GM03348 (cell line): ENCODE measurements at regions not wholly inside any gene's neighbourhood (a gene's known extent, or its start where the extent isn't known, plus 50 kb on each side); places are given as distances from the start of the nearest gene placed in this dataset.
"Not testable (repeated sequence)": the region's sequence is repeated elsewhere in the genome, so short reads cannot be mapped to it uniquely, and the experiment has no call there.

Experiments
- DNase-seq: peaks from one replicate; pipeline ENCODE4 v3.0.0; 2012; ENCODE audit warnings: low spot score

DNA sequence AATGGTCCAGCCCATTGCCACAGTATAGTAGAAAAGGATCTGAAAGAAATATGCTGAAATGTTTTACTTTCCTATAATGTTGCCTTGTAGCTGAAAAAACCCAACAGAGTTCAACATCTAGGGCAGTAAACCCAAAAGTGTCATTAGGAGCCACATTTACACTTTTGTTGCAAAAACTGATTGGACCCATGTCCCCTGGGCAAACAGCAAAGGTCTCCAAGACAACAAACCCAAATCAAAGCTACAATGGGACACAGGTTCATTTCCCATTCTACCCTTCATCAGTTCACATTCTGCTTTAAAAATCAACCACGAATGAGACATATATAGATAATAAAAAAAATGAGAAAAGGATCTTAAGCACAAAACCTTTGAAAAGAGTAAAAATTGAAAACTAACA, 744.8 kb downstream of the PCDH17 start:
- no peak for DNase-seq

DNA sequence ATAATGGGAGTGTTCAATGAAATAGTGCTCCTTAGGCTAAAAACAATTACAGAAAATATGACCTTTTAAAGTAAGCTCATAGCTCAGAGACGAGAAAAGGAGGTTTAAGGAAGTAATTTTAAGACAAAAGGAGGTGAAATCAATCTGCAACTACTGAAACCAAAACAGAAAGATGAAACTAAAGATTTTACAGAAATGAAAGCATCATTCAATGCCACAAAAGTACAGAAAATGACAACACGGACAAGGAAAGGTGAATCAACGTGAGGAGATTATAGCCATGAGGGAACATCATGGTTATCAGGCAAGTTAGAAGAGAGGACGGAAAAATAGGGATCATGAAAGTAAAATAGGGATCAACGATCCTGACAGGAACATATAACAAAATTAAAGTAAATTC, 745.2 kb downstream of the PCDH17 start:
- no peak for DNase-seq

DNA sequence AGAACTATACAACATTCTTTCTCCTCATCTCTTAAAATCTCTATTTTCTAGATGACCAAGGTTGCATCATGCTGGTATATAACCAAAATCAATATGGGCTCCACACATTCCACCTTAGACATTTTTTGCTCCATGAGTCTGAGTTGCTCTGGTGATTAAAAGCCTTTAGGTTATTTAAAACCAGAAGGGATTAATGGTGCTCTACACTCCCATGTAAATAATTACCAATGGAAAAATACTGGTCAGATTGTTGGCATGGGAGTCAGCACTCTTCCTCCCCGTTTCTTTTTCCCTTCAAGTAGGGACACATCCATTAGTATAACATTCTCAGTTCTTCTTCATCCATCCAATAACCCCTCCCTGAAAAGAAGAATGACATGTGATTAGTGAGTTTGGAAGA, 747.7 kb downstream of the PCDH17 start:
- DNase-seq, result no peak

DNA sequence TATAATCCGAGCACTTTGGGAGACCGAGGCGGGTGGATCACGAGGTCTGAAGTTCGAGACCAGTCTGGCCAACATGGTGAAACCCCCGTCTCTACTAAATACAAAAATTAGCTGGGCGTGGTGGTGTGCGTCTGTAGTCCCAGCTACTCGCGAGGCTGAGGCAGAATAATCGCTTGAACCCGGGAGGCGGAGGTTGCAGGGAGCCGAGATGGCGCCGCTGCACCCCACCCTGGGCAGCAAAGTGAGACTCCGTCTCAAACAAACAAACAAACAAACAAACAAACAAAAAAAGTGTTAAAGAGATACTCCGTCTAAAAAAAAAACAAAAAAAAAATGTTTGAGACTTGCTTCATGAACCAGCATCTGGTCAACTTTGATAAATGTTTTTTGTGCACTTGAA, 753.8 kb downstream of the PCDH17 start:
- DNase-seq, result not testable (repeated sequence)

DNA sequence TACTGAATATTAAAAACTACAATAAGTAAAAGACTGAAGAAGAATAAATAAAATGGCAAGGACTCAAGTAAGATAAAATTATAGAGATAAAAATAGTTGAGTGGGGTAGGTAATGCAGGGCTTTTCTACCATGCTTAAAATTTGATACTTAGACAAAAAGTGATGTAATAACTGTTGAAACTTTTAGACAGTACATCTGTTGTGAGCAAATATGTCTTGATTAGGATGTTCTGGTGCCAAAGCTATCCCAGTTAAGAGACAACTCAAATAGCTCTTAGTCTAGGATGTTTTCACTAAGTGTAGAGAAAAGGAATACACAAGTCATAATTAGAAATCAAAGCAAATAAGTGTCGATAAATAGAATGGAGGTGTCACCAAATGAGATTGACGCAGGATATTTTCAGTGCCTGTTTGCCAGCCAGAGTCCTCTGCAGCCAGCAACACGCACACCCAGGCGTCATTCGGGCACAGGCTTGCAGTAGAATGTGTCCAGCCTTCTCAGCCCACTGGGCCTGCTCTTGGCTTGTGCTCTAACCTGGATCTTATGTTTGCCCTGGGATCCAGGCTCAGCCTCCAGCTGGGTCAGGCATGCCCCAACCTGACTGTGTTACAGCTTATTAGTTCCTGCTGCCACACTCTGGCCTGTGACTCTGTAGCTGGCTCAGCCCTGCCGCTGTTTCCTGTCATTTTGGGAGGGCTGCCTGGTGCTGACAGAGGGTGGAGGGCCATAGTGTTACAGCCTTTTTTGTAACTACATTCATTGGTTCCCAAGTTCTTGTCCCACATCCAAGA, 766.2 kb downstream of the PCDH17 start:
- no peak for DNase-seq

DNA sequence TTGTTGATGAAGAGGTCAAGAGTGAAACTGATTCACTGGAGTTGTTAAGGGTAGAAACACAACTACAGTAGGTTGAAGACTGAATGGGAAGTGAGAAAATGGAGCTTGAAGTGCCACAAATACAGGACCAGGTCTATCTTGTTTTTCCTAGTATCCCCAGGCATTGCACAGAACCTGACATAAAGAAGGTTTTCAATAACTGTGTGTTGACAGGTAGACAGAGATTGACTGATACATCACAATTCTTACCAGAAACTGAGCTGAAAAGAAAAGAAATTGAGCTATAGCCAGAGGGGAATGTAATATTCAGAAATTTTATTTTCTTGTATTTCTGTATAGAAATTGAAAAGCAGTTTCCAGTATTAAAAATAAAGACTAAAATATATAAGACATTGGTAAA, 767.7 kb downstream of the PCDH17 start:
- no peak for DNase-seq

DNA sequence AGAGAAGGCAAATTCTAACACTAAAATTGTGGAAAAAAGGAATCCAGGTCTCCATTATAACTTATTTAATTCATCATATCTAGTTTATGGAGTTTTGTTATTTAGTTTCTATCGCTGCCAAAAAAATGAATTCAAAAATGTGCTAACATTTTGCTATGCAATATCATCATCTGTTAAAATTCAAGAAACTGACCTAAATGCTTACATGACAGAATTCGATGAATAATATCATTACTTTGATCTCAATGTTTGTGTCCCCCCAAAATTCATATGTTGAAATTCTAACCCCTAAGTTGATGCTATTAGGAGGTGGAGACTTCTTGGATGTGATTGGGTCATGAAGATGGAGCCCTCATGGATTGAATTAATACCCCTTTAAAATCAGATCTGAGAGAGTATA, 775.0 kb downstream of the PCDH17 start:
- no peak for DNase-seq

DNA sequence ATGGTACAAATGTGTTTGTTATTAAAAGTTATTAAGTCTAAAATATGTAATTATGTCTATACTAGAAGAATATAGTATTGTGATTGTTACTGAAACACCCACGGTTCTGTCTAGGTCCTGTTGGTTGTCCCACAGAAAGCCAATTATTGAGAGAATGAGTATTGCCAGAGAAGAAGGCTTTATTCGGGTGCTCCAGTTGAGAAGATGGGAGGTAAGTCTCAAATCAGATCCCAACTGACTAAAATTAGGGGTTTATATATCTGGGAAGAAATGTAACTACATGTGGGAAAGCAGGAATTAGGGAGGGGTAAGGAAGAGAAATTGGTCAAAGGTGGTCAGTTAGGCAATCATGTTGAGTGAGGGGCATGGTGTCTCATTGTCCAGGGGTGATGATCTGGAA, 798.4 kb downstream of the PCDH17 start:
- DNase-seq, result no peak

DNA sequence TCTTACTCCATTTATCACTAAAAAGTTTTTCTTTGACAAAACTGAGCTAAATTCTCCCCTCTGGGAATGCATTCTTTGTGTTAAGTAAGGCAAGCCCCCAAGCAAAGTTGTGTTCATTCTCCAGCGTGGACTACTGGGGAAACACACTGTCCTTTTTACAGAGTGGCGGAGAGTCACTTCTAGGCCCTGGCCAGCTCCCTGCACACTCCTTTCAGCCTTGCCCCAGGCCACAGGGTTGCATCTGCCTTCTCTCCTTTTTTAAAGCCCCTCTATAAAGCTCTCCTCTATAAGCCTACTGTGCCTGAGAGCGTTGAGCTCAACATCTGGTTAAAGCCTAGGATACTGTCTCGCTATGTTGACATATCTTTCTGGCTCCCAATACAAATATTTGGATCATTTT, 803.4 kb downstream of the PCDH17 start:
- no peak for DNase-seq

DNA sequence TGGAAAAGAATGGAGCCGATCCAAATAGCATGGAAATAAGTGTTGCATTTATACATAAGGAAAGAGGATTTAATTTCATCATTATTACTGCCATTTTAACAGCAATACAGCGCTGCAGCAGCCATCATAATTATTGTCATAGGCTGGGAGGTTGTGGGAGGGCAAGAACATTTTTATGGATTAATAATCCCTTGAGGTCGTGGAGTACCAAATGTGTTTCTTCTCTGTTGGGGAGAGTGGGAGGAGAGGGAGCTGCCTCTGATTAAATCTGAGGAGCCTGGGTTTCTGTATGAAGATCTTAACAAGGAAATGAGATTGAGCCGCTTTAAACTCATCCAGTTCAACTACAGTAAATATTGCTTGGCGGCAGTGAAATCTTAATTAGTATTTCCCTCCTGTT, 805.9 kb downstream of the PCDH17 start:
- no peak for DNase-seq

DNA sequence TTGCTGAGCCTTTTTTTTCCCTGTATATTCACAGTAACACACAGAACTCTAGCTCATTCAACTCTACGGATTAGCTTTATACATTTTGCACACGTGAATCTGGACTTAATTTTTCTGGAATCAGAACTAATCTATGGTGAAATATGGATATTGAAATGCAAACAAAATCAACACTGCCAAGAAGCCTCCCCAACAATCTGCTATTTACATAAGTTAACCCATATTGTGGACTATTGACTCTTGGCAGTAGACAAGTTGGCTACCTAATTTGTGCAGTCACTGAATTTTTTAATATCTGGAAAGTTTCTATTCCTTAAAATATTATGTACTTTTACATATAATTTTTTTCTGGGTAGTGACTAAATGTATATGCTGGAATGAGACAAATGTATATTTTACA, 815.4 kb downstream of the PCDH17 start:
- DNase-seq, result no peak

DNA sequence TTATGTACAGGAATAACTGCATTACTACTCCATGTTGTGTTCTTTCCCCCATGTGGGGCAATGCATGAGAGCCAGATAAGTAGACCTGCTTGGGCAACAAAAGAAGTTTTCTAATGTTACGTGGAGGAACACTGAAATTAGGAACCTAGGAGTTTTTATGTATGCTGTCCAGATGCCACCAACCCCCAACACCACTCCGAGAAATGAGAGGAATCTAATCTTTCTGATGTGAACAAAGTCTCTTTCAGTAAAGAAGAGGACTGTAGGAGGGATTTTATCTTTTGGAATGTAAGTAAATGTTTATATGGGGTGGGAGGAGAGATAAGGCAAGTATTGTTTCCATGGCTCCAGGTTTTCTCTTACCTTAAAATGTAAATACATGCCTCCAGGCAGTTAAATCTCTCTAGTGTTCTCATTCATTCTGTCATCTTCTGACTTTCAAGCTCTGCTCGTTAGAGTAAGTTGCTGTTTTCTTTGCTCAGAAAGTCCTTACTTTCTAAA, 820.6 kb downstream of the PCDH17 start:
- DNase-seq, result no peak

DNA sequence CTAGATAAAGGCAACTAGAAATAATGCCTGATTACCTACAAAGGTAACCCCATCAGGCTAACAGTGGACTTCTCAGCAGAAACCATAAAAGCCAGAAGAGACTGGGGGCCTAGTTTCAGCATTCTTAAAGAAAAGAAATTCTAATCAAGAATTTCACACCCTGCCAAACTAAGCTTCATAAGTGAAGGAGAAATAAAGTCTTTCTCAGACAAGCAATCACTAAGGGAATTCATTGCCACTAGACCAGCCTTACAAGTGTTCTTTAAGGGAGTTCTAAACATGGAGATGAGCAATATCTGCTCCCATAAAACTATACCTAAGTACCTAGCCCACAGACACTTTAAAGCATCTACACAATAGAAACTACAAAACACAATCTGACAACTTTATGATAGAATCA, 823.5 kb downstream of the PCDH17 start:
- no peak for DNase-seq

DNA sequence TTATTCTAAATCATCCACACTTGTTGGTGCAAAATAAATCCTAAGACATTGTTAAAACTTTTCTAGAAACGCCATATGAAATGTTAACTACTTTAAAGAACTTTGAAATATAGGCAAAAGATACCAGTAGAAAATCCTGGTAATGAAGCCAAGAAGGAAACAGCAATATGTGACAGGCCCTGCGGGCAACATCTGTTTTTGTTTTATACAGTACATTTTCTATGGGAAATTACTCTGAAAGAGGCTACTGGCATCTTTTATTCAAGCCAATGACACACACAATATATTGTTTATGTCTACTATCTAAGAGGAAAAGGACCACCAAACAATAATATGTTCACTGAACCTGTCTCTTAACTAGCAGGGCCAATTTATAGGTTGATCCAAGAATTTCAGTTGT, 829.7 kb downstream of the PCDH17 start:
- DNase-seq, result no peak

DNA sequence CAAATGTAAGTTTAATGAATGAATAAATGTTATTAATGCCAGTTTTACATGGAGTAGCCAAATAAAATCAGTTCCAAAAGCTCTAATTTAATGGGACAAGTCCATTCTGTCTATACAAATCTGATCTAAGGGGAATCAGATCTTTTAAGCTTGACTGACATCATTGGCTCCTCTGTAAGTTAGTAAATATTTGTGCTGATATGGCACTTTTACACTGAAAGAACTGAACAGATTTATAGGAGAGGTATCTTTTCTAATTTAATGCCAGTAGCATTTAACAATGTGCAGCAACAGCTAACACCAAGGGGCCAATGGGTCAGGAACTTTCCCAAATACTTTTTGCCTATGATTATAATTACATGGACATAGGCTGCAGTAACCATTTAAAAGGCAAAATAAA, 832.3 kb downstream of the PCDH17 start:
- DNase-seq, result no peak

DNA sequence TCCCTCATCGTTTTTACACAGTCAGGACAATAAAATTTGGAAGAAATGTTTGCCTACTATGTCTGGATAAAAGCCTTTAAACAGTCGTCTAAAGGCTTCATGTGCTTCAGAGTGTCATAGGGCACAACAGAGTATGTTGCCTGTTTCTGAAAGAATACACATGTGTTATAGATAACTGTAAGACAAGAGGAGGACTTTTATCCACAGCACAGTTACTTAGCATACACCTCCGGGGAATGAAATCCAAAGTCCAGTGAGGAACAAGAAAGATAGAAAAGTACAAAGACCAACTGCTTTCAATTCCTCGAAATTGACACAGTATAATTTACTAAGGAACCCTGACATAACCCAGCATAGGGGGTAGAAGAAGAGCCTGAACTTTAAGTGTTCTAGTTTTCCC, 835.6 kb downstream of the PCDH17 start:
- no peak for DNase-seq

DNA sequence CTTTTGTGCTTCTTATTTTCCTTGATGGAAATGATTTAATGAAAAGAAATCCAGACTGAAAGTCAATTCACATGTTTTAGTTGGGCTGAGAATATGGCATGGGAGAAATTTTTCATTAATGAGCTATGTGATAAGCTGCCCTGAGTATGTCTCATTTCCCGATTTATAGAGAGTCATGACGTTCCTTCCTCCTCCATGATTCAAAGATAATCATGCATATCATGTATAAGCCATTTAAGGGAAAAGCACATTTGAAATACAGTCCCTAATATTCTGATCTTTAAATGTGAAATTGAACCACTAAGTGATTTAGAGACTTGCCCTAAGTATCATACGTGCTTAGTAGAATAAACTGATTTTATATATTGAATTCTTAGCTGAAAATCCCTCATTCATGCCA, 840.9 kb downstream of the PCDH17 start:
- no peak for DNase-seq

DNA sequence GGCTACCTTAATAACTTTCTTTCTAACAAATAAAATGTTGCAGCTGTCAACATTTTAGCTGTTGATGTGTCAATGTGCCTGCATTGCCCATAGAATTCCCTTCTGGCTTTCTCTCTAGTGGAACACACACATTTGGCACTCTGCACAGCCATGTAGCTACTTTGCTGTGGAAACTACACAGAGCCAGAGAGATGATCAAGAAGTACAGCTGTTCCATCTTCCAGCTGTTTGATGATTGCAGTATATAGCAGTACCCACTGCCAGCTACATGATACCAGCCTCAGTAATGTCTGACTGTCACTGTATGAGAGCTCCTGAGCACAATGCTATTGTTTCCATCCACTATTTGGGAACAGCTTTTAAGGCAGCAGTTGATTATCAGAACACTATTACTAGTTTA, 843.0 kb downstream of the PCDH17 start:
- DNase-seq, result no peak

DNA sequence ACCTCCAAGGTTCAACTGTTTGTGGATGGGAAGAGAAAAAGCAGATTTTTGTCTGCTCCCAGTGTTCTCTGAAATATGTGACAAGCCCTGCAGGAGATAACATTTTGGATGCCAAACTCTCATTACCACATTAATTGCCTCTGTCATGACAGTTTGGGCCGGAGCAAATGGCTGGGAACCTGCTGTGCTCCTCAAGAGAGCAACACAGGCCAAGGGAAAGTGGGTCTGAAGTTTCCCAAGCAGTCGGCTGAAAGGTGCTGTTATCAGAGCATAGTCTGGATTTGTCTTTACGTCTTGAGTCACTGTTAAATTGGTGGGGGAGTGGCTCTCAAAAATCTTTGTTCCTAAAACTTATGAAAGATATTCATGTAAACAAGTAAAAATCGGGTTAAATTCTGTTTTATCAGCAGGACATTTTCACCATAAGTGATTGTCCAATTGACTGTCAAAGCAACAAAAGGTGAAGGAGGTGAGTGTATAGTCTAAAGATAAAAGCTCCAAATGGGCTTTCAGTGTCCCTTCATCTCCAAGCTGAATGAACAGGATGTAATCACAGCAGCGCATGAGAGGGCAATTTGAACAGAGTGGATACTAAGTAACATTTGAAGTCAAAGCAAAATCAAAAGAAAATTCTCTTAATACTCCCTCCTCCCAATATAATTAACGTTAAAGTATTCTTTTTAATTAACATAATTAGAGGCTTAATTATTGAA, 844.8 kb downstream of the PCDH17 start:
- DNase-seq, result no peak

DNA sequence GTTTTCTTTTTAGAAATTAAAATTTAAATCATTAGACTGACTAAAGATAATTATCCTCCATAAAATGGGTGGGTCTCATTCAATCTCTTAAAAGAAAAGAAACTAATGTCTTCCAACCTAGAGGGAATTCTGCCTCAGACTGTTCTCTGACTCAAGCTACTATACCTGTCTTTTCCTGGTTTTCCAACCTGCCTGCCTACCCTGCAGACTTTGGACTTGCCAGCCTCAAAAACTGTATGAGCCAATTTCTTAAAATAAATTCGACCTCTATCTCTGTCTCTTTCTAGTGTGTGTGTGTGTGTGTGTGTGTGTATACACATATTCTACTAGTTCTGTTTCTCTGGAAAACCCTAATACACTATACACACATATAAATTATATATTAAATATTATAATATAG, 847.3 kb downstream of the PCDH17 start:
- DNase-seq, result no peak

DNA sequence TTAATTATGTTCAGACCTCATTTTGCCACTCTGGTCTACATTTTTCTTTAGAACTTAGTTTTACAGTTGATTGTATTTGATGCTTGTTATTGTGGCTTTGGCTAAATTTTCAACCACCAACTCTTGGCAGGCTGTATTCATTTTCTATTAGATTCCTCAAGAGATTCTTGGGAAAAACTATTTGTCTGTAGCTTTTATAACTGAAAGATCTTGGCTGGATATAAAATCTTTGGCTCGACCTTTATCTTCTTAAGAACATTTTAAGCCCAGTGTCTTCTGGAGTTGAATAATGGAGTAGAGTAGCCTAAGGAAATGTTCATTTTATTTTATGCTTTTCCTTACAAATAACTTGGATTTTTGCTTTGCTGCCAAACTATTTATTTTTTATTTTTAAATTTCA, 848.5 kb downstream of the PCDH17 start:
- no peak for DNase-seq

DNA sequence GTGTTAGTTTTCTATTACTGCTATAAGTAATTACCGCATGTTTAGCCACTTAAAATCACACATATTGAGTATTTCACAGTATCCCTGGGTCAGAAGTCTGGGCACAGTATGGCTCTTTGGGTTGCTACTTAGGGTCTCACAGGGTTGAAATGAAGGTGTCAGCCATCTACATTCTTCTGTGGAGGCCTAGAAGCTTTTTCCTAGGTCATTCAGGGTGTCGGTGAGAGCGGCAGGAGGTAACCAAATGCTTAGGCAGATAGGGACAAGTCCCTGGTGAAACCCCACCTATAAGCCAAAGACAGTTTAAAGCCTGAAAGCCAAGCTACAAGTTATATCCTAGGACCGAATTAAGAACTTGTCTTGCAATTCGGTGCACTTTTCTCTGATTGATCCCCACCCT, 856.7 kb downstream of the PCDH17 start:
- DNase-seq, result no peak

DNA sequence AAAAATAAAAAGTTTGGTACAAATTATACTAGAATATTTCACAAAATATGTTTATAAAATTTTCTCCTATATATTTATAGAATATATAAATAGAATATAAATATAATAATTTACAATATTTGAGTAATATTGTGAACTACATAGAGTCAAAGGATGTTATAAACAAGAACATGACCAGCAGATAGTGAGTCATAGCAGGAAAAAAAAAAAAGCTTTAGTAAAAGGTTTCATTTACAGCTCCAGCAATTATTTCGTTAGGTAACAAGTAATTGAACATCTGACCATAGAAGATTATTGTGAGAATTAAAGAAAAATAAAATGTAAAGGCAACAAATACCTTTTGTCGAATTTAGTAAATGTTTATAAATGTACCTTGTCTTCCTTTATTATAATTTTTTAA, 864.1 kb downstream of the PCDH17 start:
- no peak for DNase-seq

DNA sequence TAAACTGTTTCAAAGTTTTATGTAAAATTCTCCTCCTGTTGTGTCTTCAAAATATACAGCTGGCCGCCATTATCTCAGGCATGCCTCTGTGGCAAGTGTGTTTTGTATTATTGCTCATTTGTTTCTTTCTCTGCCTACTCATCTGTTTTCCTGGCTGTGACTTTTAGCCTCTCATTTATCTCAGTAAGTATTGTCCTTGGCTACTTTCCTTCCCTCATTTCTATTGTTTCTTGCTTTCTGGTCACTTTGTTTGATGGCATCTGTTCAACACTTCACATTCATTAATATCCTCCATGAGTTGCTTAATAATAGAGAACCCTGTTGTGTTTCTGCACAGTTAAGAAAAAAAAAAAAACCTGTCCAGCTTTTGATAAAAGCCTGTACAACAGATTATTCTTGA, 869.4 kb downstream of the PCDH17 start:
- no peak for DNase-seq
